IMR-90 (cell line): ENCODE measurements at regions not wholly inside any gene's neighbourhood (a gene's known extent, or its start where the extent isn't known, plus 50 kb on each side); places are given as distances from the start of the nearest gene placed in this dataset.
A peak's percentile ranks its signal among the peaks of the same experiment; 100 is the strongest.

ENCODE experiments used
- ATAC-seq: fragments of 200-7000 bp; cut with Tn5 transposase; 2 replicates; pipeline ENCODE4 v1.9.1; 2020; ENCODE audit warnings: low read depth, mild to moderate bottlenecking, moderate library complexity
- BruUV-seq: library from RNA; stranded (reverse); fragments of 400-500 nt; replicated peaks from 2 replicates; lab custom pipeline; 2021; lab: Mats Ljungman, UMichigan
- CTCF ChIA-PET: fragments of 300-600 bp; formaldehyde crosslinking; extraction: SDS; loops from one replicate; lab custom pipeline; 2021; ENCODE audit warnings: antibody characterized with exemption; lab: Yijun Ruan, JAX
- POLR2A ChIA-PET: fragments of 300-600 bp; sonication (Branson Sonifier 250); formaldehyde crosslinking; loops from one replicate; lab custom pipeline; 2022; ENCODE audit warnings: antibody characterized with exemption; ENCODE audit not compliant: unreplicated experiment; lab: Charles Lee
- DNase-seq: peaks from one replicate; pipeline ENCODE4 v3.0.0; 2013
- H2AFZ ChIP-seq: replicated peaks from 2 replicates; pipeline ENCODE3; 2013; ENCODE audit warnings: low read length, mild to moderate bottlenecking; ENCODE audit not compliant: poor library complexity
- H2AK5ac ChIP-seq: 2 replicates; pipeline ENCODE4 v1.6.1; 2013; ENCODE audit warnings: low read depth, low read length, inconsistent platforms
- H2AK9ac ChIP-seq: replicated peaks from 2 replicates; pipeline ENCODE3; 2013; ENCODE audit warnings: mild to moderate bottlenecking, low read depth, low read length, moderate library complexity; ENCODE audit not compliant: poor library complexity
- H2BK120ac ChIP-seq: 2 replicates; pipeline ENCODE4 v1.6.1; 2013; ENCODE audit warnings: low read depth, low read length, inconsistent platforms
- H2BK15ac ChIP-seq: 3 replicates; pipeline ENCODE4 v1.6.1; 2013; ENCODE audit warnings: low read depth, low read length, inconsistent platforms
- H2BK20ac ChIP-seq: 2 replicates; pipeline ENCODE4 v1.6.1; 2013; ENCODE audit warnings: low read depth, mild to moderate bottlenecking, inconsistent platforms, low read length, moderate library complexity
- H2BK5ac ChIP-seq: 2 replicates; pipeline ENCODE4 v1.6.1; 2013; ENCODE audit warnings: mild to moderate bottlenecking, low read depth, low read length, inconsistent platforms; ENCODE audit not compliant: poor library complexity, severe bottlenecking
- H3K14ac ChIP-seq: replicated peaks from 2 replicates; pipeline ENCODE4 v1.6.1; 2013; ENCODE audit warnings: low read depth, low read length, inconsistent platforms
- H3K18ac ChIP-seq: 2 replicates; pipeline ENCODE4 v1.6.1; 2013; ENCODE audit warnings: low read depth, low read length, control low read depth
- H3K23ac ChIP-seq: 2 replicates; pipeline ENCODE4 v1.6.1; 2013; ENCODE audit warnings: low read depth, low read length, inconsistent platforms
- H3K27ac ChIP-seq: 2 replicates; pipeline ENCODE4 v1.5.1; 2013; ENCODE audit warnings: mild to moderate bottlenecking, control low read depth, low read length; ENCODE audit not compliant: insufficient read depth
- H3K27me3 ChIP-seq: 2 replicates; pipeline ENCODE4 v1.6.1; 2013; ENCODE audit warnings: low read length; ENCODE audit not compliant: control insufficient read depth, insufficient read depth
- H3K36me3 ChIP-seq: 2 replicates; pipeline ENCODE4 v1.6.1; 2013; ENCODE audit warnings: low read length, mixed read lengths; ENCODE audit not compliant: control insufficient read depth, insufficient read depth
- H3K4ac ChIP-seq: 2 replicates; pipeline ENCODE4 v1.6.1; 2013; ENCODE audit warnings: low read depth, low read length, inconsistent platforms
- H3K4me1 ChIP-seq: 2 replicates; pipeline ENCODE4 v1.6.1; 2013; ENCODE audit warnings: low read length, mixed read lengths; ENCODE audit not compliant: control insufficient read depth, insufficient read depth
- H3K4me2 ChIP-seq: 2 replicates; pipeline ENCODE4 v1.6.1; 2013; ENCODE audit warnings: low read depth, mild to moderate bottlenecking, control low read depth, low read length, moderate library complexity
- H3K4me3 ChIP-seq: 2 replicates; pipeline ENCODE4 v1.5.1; 2013; ENCODE audit warnings: low read depth, mild to moderate bottlenecking, control low read depth, low read length, moderate library complexity; ENCODE audit not compliant: insufficient read depth
- H3K56ac ChIP-seq: 2 replicates; pipeline ENCODE4 v1.6.1; 2013; ENCODE audit warnings: low read length, inconsistent platforms; ENCODE audit not compliant: insufficient read depth; ENCODE audit errors: extremely low read depth
- H3K79me1 ChIP-seq, 2 experiments: 2 replicates each; pipeline ENCODE4 v1.6.1; 2013; ENCODE audit warnings: low read length in 2 of 2, inconsistent platforms in 1 of 2, low read depth in 1 of 2
- H3K9ac ChIP-seq: 2 replicates; pipeline ENCODE4 v1.6.1; 2013; ENCODE audit warnings: low read depth, low read length, control low read depth
- H3K9me1 ChIP-seq: 2 replicates; pipeline ENCODE4 v1.6.1; 2013; ENCODE audit warnings: low read length, inconsistent platforms; ENCODE audit not compliant: insufficient read depth
- H3K9me3 ChIP-seq: 2 replicates; pipeline ENCODE4 v1.6.1; 2013; ENCODE audit warnings: low read length; ENCODE audit not compliant: control insufficient read depth, insufficient read depth
- H4K20me1 ChIP-seq: 2 replicates; pipeline ENCODE4 v1.6.1; 2013; ENCODE audit warnings: low read length, inconsistent platforms; ENCODE audit not compliant: insufficient read depth
- H4K5ac ChIP-seq: 2 replicates; pipeline ENCODE4 v1.6.1; 2013; ENCODE audit warnings: mild to moderate bottlenecking, low read depth, low read length, control low read depth
- H4K8ac ChIP-seq, 2 experiments: 2 replicates each; pipeline ENCODE4 v1.6.1; 2013; ENCODE audit warnings: low read depth in 2 of 2, low read length in 2 of 2, control low read depth in 1 of 2, inconsistent platforms in 1 of 2
- H4K91ac ChIP-seq: 2 replicates; pipeline ENCODE4 v1.6.1; 2013; ENCODE audit warnings: low read depth, low read length, inconsistent platforms; ENCODE audit not compliant: insufficient read depth
- FOS ChIP-seq: fragments of 150-350 bp; IDR thresholded peaks from 2 replicates; pipeline ENCODE4 v1.6.1; 2016; ENCODE audit warnings: low read depth, low read length
- NFE2L2 ChIP-seq: fragments of 150-350 bp; IDR thresholded peaks from 2 replicates; pipeline ENCODE4 v1.6.1; 2016; ENCODE audit warnings: low read depth, mild to moderate bottlenecking, low read length
- WGBS, 2 experiments: methylation state at CpG; one replicate each; pipeline versions ENCODE4 v1.1.5 to v1.1.7; 2013; ENCODE audit warnings: missing lambda C conversion rate in 2 of 2; ENCODE audit not compliant: insufficient read length in 1 of 2; ENCODE audit errors: extremely low coverage in 2 of 2; 5-methylcytosine and 5-hydroxymethylcytosine counted together
- dilution Hi-C: fragments of 300-500 bp; cut with HindIII; formaldehyde crosslinking; loops from one replicate; pipeline ENCODE4 v1.14.3; 2018; ENCODE audit warnings: low sequenced_read_pairs; ENCODE audit not compliant: unreplicated experiment
- in situ Hi-C: fragments of 300-500 bp; cut with MboI; formaldehyde crosslinking; loops from 3 replicates; pipeline ENCODE4 v1.14.3; 2019; ENCODE audit warnings: low sequenced_read_pairs, inconsistent platforms, mixed read lengths
- intact Hi-C: fragments of 100-400 bp; cut with micrococcal nuclease; formaldehyde crosslinking; loops from 2 replicates; pipeline ENCODE4 v1.10.0; 2022

- no TSS peak for BruUV-seq
- Histone ChIP-seq H4K8ac (no peak overlapping the region), H3K23ac (no peak overlapping the region), H2BK5ac (no peak overlapping the region), H2AK5ac (no peak overlapping the region), H3K14ac (no peak overlapping the region), H4K20me1 (no peaks in the 10 kb centered on the region), H3K9ac (no peak overlapping the region), H3K9me1 (peaks cover 5% of the 10 kb centered on the region), H2BK15ac (no peak overlapping the region), H2BK120ac (no peak overlapping the region), H3K4me1 (peaks cover 5% of the 10 kb centered on the region), H3K79me1 (no peaks in the 10 kb centered on the region), H3K18ac (no peak overlapping the region), H3K4me3 (no peak overlapping the region), H3K4me2 (no peak overlapping the region), H3K36me3 (no peaks in the 10 kb centered on the region), H3K4ac (no peak overlapping the region), H2BK20ac (no peak overlapping the region), H3K27me3 (peaks cover 8% of the 10 kb centered on the region), H4K91ac (0 out of 2 replicates have a peak overlapping the region, but pooled peaks have one; percentile 2), H2AK9ac (peak overlapping the region; percentile 48), H3K27ac (no peak overlapping the region), H4K5ac (no peak overlapping the region), H3K56ac (no peak overlapping the region), H3K9me3 (no peaks in the 10 kb centered on the region), H2AFZ (peak overlapping the region; percentile 16)
- intact Hi-C loops, result no loop called here
- DNase-seq (peak; percentile 68), ATAC-seq (peak; percentile 80)
- peak; percentile 36; the same call in 1 of the 2 replicates for TF ChIP-seq FOS
- no peak for TF ChIP-seq NFE2L2
- ChIA-PET CTCF (interaction anchor here (1.0 kb wide), 1 partner anchor 42 kb away, joined by 3 read pairs; no protein-coding TSS in a partner anchor), POLR2A (no interaction called here)
- WGBS, 2 experiments, result no CpG with 5 or more reads among the region's 3 CpGs
- dilution Hi-C loops, result no loop called here
- in situ Hi-C loops, result no loop called here
Observed at GRCh38 chr2:71843391-71843850, 304.2 kb downstream of the CYP26B1 start.
